Activated CD4-positive, alpha-beta T cell treated with anti-CD3 and anti-CD28 coated beads, Interleukin-2, amount 50 U/mL, for 4 hours (primary cell): ENCODE measurements at regions not wholly inside any gene's neighbourhood (a gene's known extent, or its start where the extent isn't known, plus 50 kb on each side); places are given as distances from the start of the nearest gene placed in this dataset.

Experiments used
- DNase-seq, 2 experiments: peaks; one replicate each; pipeline ENCODE4 v3.0.0-alpha.2; 2020

GRCh38 chr3:150059241-150059640, 88.5 kb upstream of the PFN2 start:
- DNase-seq = no peak

- DNase-seq = no peak
These were observed 86.5 kb upstream of the PFN2 start for GRCh38 chr3:150057227-150057626.

- no peak for DNase-seq
These were observed 84.6 kb upstream of the PFN2 start for GRCh38 chr3:150055332-150055731.

- DNase-seq = no peak
These were observed 83.9 kb upstream of the PFN2 start for GRCh38 chr3:150054635-150055034.

- DNase-seq = no peak
These were observed 79.8 kb upstream of the PFN2 start for GRCh38 chr3:150050510-150050909.

- DNase-seq = no peak
These were observed 78.6 kb upstream of the PFN2 start for GRCh38 chr3:150049317-150049716.

GRCh38 chr3:150041877-150042276, 71.2 kb upstream of the PFN2 start:
- no peak for DNase-seq

GRCh38 chr3:150040097-150040496, 69.4 kb upstream of the PFN2 start:
- no peak for DNase-seq

- DNase-seq = no peak
These were observed 68.1 kb upstream of the PFN2 start for GRCh38 chr3:150038830-150039229.

GRCh38 chr3:150036780-150037179, 66.1 kb upstream of the PFN2 start:
- DNase-seq = no peak

- DNase-seq = no peak
These were observed 65.4 kb upstream of the PFN2 start for GRCh38 chr3:150035910-150036612.

GRCh38 chr3:150035301-150035779, 64.6 kb upstream of the PFN2 start:
- no peak for DNase-seq

- no peak for DNase-seq
These were observed 63.0 kb upstream of the PFN2 start for GRCh38 chr3:150033721-150034120.

- DNase-seq = no peak
These were observed 60.1 kb upstream of the PFN2 start for GRCh38 chr3:150030841-150031240.

- no peak for DNase-seq
These were observed 52.5 kb upstream of the PFN2 start for GRCh38 chr3:150023239-150023636.

GRCh38 chr3:150022381-150023238, 51.9 kb upstream of the PFN2 start:
- DNase-seq = no peak

- no peak for DNase-seq
These were observed 49.8 kb upstream of the PFN2 start for GRCh38 chr3:150020527-150020926.
